H1 (cell line): ENCODE measurements at regions not wholly inside any gene's neighbourhood (a gene's known extent, or its start where the extent isn't known, plus 50 kb on each side); places are given as distances from the start of the nearest gene placed in this dataset.

Experiments used
- CHD7 ChIP-seq: fragments of 300-600 bp; sonication (generic); IDR thresholded peaks from 2 replicates; pipeline ENCODE4 v1.7.1; 2012; ENCODE audit warnings: low read length, moderate library complexity, mild to moderate bottlenecking, inconsistent platforms; ENCODE audit not compliant: insufficient replicate concordance

GRCh38 chr13:40129467-40129866 is 474.0 kb downstream of the COG6 start (continued):
- no peak for TF ChIP-seq CHD7
